KG1 (cell line): ENCODE measurements at regions not wholly inside any gene's neighbourhood (a gene's known extent, or its start where the extent isn't known, plus 50 kb on each side); places are given as distances from the start of the nearest gene placed in this dataset.
"Not testable (repeated sequence)": the region's sequence is repeated elsewhere in the genome, so short reads cannot be mapped to it uniquely, and the experiment has no call there.

Experiments
- DNase-seq: peaks from one replicate; lab custom pipeline; 2025; lab: John Stamatoyannopoulos, UW

DNA sequence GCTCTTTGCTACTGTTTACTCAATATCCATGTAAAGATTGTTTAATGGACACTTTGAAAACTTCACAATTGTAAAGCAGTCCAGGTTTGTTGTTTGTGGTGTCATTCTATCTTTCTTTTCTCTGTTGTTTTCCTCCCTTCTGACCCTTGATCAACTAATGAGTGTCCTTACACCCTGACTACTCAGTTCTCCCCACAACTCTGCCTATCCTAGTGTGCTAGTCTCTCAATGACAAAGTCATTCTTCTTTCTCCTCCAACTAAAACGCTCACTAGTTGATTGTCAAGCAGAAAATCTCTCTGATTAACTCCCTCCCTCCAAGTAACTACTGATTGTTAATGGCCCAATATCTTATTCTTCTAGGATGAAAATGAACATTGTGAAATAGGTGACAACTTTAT is 148.5 kb upstream of the FBXO33 start:
- DNase-seq = no peak

- no peak for DNase-seq
These were observed 144.5 kb upstream of the FBXO33 start for GRCh38 chr14:39576736-39577135.

- DNase-seq = no peak
These were observed 144.0 kb upstream of the FBXO33 start for GRCh38 chr14:39576258-39576657.

GRCh38 chr14:39568809-39569538 is 136.7 kb upstream of the FBXO33 start:
- DNase-seq = no peak

DNA sequence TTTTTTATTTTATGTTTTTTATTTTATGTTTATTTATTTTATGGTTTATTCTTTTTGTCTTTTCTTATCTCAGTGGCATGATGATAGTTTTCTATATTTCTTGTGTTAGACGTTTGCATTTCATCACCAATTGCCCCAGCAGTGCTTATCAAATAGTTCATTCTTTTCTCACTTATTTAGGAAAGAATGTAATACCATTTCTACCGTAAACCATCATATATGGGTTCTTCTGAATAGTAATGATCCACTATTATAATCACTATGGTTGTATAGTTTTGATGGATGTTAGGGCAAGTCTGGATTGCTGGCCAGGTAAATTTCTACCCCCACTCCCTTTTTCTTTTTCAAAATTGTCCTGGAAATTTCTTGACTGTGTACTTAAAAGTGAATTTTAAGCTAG is 134.6 kb upstream of the FBXO33 start:
- no peak for DNase-seq

- no peak for DNase-seq
These were observed 131.1 kb upstream of the FBXO33 start for GRCh38 chr14:39563361-39563760.

DNA sequence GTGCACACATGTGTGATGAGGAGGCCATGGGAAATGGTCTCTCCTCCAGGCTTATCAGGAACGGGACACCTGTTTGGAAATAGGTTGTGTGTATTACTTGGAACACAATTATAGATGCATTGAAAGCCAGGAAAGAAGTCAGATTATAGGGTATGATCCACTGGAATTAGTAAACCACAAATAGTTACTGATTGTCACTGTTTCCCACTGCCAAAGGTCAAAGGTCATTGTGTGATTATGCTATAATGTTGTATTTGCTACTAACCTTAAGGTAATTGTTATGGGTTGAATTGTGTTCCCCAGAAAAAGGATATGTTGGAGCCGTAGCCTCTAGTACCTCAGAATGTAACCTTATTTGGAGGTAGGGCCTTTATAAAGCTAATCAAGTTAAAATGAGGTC is 129.9 kb upstream of the FBXO33 start:
- DNase-seq = no peak

- DNase-seq = no peak
These were observed 126.3 kb upstream of the FBXO33 start for GRCh38 chr14:39558525-39558924.

GRCh38 chr14:39555749-39556148 is 123.5 kb upstream of the FBXO33 start:
- DNase-seq = no peak

DNA sequence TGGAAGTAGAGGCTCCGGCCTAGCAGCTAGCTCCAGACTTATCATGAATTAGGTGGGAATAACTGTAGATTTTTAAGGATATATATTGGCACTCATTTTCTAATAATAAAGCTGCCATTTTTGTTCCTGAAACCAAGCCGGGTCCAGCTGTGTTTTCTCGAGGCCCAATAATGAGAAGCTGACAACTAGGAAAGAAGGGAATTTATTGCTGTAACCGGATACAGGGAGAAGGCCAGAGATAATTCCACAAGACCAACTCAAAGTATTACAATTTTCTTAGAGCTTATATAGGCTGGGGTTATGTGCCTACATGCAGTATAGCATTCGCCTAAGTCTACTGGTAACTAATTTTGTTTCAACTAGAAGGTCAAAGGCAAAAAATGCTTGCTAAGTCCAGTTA is 122.3 kb upstream of the FBXO33 start:
- DNase-seq = no peak

DNA sequence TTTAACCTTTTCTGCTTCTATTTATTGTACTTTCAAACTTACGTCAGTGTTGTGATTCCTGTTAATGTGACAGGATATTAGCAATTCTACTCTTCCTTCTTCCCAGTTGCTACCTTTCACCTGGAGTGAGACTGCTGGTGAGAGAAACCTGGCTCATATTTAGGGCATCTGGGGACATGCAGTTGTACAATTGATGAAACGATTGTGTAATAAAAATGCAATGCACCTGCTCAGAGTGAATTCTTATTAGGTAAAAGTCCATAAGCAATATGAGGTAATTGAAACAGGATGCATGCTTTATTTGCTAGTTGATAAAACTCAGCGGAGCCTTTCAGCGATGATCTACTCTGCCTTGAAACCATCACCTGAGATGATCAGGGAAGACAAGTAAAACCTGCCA is 116.1 kb upstream of the FBXO33 start:
- no peak for DNase-seq

DNA sequence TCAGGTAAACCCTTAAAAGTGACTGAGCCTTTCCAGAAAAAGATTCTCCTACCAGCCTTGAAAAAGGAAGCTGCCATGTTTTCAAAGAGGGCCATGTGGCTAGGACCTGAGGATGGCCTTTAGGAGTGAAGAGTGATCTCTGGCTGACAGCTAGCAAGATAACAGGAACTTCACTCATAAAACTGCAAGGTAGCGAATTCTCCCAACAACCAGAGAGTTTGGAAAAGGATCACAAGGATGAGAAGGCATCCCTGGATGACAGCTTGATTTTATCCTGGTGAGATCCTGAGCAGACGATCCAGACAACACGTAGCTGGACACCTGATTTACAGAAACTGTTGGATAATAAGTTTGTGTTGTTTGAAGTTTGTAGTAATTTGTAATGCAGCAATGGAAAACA is 115.6 kb upstream of the FBXO33 start:
- no peak for DNase-seq

DNA sequence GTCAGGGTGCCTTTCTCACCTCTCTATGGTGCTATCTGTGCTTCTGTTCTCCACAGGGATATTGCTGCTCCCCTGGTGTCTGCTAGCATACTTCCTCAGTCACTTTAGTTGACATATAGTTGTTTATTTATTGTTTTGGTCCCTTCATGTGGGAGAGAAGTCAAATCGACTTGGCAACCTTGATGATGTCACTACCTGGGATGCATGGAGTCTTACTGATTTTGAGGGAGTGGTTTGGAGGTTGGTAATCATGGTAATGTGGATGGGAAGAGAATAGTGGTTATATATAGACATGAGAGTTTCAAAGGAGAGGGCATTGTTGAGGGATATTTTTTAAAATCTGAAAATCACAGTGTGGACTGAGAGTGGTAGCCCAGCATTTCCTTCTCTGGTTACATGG is 73.6 kb upstream of the FBXO33 start:
- DNase-seq = no peak

GRCh38 chr14:39500253-39500652 is 68.0 kb upstream of the FBXO33 start:
- no peak for DNase-seq

DNA sequence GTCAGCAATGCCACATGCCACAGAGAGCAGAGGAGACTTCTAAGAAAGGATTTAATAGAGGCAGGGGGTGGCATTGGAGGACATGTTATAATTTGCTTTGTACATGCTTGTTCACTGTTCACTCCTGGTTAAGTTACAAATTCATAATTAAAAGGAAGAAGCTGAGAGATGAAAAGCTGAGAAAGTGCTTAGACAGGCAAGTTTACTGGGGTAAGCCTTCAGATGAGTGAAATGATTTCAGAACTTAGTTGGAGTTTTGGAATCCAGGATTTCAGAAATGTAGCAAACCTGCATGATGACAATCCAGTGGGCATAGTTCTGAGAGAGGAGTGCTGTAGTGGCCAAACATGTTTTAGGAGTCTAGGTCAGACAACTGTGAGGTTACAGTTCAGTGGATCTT is 67.3 kb upstream of the FBXO33 start:
- no peak for DNase-seq

- not testable (repeated sequence) for DNase-seq
These were observed 65.4 kb upstream of the FBXO33 start for GRCh38 chr14:39497677-39498076.

DNA sequence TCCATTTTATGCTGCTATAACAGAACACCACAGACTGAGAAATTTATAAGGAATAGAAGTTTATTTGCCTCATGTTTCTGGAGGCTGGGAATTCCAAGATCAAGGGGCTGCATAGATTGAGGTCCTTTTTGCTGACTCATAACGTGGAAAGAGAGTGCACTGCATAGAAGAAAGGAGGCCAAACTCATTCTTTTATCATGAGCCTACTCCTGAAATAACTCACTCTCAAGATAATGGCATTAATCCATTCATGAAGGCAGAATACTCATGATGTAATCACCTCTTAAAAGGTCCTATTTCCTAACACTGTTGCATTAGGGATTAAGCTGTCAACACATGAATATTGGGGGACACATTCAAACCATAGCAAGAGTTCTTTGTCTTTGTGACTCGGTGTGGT is 60.0 kb upstream of the FBXO33 start:
- DNase-seq = no peak

- no peak for DNase-seq
These were observed 58.9 kb upstream of the FBXO33 start for GRCh38 chr14:39491134-39491571.

GRCh38 chr14:39488600-39488999 is 56.4 kb upstream of the FBXO33 start:
- DNase-seq = no peak

GRCh38 chr14:39483682-39484081 is 51.4 kb upstream of the FBXO33 start:
- no peak for DNase-seq
